GM23248 (cell line): ENCODE measurements at regions not wholly inside any gene's neighbourhood (a gene's known extent, or its start where the extent isn't known, plus 50 kb on each side); places are given as distances from the start of the nearest gene placed in this dataset.

ENCODE experiments used
- EZH2 ChIP-seq: fragments of 200-600 bp; sonication (generic); IDR thresholded peaks from 2 replicates; pipeline ENCODE4 v1.6.1; 2018; ENCODE audit warnings: antibody characterized with exemption, mild to moderate bottlenecking; ENCODE audit not compliant: insufficient read depth, poor library complexity, severe bottlenecking
- EZH2phosphoT487 ChIP-seq: fragments of 200-600 bp; sonication (generic); IDR thresholded peaks from 2 replicates; pipeline ENCODE4 v1.6.1; 2018; ENCODE audit warnings: antibody characterized with exemption, moderate library complexity, mild to moderate bottlenecking, low read depth; ENCODE audit not compliant: insufficient read depth

DNA sequence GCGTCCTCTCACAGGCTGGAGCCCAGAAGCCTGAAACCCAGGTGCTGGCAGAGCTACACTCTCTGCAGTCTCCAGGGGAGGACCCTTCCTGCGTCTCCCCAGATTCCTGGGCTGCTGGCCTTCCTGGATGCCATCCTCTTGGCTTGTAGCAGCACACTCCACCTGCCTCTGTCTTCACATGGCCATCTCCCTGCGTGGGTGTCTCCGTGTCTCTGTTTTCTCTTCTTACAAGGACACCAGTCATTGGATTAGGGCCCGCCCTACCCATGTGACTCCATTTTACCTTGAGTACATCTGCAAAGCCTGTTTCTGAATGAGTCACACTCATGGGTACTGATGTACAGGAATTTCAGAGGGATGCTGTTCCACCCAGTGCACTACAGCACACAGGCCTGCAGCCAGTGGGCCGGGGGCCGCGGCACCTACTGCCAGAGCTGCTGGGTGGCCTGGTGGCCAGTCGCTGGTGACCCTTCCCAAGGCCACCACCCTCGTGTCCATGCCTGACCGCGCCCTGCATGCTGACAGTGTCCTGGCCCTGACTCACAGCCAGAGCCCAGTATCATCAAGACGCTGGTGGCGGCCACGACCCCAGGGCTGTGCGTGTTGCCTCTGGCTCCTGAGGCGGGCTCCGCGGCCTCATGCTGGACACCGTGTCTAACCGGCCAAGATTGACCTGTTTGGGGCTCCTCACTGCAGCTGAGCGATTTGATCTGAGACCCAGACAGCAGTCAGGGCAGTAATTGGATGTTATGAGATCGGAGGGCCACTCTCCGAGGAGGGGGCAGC is 63.6 kb upstream of the NKX1-1 start:
- no peak for TF ChIP-seq EZH2phosphoT487
- TF ChIP-seq EZH2: no peak
